ENCODE measurements at regions not wholly inside any gene's neighbourhood (a gene's known extent, or its start where the extent isn't known, plus 50 kb on each side); places are given as distances from the start of the nearest gene placed in this dataset.

DNA sequence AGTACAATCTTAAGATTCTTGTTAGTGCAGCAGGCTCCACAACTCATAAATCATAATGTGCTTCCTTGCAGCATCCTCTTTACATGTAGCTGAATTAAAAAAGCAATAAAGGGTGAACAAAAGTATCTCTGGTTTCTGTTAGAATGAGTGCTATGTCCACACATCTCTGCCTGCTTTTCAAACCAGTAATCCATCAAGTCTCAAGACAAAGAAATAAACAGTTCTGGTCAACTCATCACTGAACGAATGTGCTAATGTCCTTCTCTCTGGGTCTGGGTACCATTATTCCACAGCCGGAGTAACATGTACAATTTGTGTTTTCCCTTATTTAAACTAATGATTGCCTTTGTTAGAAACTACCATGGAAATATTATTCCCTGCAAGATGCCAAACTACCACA is 273.0 kb upstream of the USP15 start:
- TF ChIP-seq POLR2AphosphoS5 (IDR thresholded peaks at IDR 0.05), result no peak
- TF ChIP-seq, protein P1, sequence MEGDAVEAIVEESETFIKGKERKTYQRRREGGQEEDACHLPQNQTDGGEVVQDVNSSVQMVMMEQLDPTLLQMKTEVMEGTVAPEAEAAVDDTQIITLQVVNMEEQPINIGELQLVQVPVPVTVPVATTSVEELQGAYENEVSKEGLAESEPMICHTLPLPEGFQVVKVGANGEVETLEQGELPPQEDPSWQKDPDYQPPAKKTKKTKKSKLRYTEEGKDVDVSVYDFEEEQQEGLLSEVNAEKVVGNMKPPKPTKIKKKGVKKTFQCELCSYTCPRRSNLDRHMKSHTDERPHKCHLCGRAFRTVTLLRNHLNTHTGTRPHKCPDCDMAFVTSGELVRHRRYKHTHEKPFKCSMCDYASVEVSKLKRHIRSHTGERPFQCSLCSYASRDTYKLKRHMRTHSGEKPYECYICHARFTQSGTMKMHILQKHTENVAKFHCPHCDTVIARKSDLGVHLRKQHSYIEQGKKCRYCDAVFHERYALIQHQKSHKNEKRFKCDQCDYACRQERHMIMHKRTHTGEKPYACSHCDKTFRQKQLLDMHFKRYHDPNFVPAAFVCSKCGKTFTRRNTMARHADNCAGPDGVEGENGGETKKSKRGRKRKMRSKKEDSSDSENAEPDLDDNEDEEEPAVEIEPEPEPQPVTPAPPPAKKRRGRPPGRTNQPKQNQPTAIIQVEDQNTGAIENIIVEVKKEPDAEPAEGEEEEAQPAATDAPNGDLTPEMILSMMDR (IDR thresholded peaks at IDR 0.05), result no peak
- no peak for TF ChIP-seq POLR2A (IDR thresholded peaks at IDR 0.05)
- no peak for TF ChIP-seq EP300 (IDR thresholded peaks at IDR 0.05)
- 74 to 77% methylated on average over 2 of the region's 2 CpGs for WGBS, 2 donors
- no peak for ATAC-seq (ENCODE audit: low FRiP score in 2 of 2)

DNA sequence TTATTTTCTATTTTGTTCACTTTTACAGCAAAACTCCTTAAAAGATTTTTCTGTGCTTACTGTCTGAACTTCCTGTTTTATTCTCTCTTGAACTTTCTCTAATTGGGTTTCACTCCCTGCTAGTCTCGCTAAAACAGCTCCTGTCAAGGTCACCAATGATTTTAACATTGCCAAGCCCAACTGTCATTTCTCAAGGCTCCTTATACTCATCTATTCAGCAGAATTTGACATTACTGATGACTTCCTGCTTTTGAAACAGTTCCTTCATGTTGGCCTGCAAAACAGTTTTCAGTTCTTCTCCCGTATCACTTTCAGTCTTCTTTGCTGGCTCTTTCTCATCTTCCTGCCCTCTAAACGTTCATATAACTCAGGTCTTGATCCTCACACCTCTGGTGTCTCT is 268.5 kb upstream of the USP15 start:
- H3K4me1 ChIP-seq, result no peaks in the 10 kb centered on the region
- ATAC-seq (ENCODE audit: low FRiP score in 2 of 2) (peak in 1 of 2 donors; percentile 40), DNase-seq (no peak)
- no peaks in the 10 kb centered on the region for H3K36me3 ChIP-seq
- 35% methylated on average over 3 of the region's 3 CpGs for WGBS, 2 donors
- H3K27me3 ChIP-seq, result no peaks in the 10 kb centered on the region
- no peak overlapping the region for H3K27ac ChIP-seq
- no peak overlapping the region for H3K4me3 ChIP-seq
- TF ChIP-seq POLR2AphosphoS5 (IDR thresholded peaks at IDR 0.05), result no peak
- no peak for TF ChIP-seq POLR2A (IDR thresholded peaks at IDR 0.05)
- TF ChIP-seq EP300 (IDR thresholded peaks at IDR 0.05), result no peak
- TF ChIP-seq, protein P1 (IDR thresholded peaks at IDR 0.05), result no peak
- H3K9me3 ChIP-seq, result no peaks in the 10 kb centered on the region

More for the DNA sequence above, 273.0 kb upstream of the USP15 start:
- H3K4me1 ChIP-seq, result no peaks in the 10 kb centered on the region
- no peaks in the 10 kb centered on the region for H3K9me3 ChIP-seq
- H3K4me3 ChIP-seq, result no peak overlapping the region
- H3K27ac ChIP-seq, result no peak overlapping the region
- no peaks in the 10 kb centered on the region for H3K36me3 ChIP-seq
- DNase-seq, result no peak
- no peaks in the 10 kb centered on the region for H3K27me3 ChIP-seq

DNA sequence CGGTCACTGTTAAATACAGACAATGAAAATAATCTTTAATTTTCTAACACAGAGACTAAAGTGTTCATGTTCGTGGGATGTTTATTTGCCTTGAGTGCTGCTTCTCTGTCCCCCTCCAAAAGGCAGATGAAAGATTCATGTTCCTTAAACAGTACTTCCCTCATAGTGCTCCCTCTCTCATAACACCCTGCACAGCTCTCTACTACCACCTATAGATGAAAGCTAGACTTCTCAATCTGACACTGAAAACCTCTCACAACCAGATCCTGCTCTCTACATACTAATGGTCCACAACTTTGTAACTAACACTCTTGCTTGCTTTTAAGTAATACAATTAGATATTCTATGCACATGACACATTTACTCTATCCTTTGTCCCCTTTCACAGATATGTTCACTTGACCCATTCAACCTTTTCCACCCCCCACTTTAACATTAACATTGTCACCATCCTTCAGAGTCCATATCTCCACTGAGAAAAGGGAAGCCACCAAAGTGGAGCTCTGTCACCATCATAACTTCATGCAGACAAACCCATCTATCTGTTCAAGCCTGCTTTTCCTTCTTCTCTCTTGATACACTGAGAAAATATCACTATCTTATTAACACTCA is 266.4 kb upstream of the USP15 start:
- no peak for TF ChIP-seq EP300 (IDR thresholded peaks at IDR 0.05)
- no peak for TF ChIP-seq POLR2AphosphoS5 (IDR thresholded peaks at IDR 0.05)
- no peak for TF ChIP-seq POLR2A (IDR thresholded peaks at IDR 0.05)
- TF ChIP-seq, protein P1 (IDR thresholded peaks at IDR 0.05), result peak in 5 of 6 experiments; percentile 26 to 54 (median 42)
- no peak overlapping the region for H3K27ac ChIP-seq
- no peaks in the 10 kb centered on the region for H3K27me3 ChIP-seq
- DNase-seq (no peak), ATAC-seq (ENCODE audit: low FRiP score in 2 of 2) (peak; percentile 80 to 85)
- H3K36me3 ChIP-seq, result no peaks in the 10 kb centered on the region
- H3K4me1 ChIP-seq, result no peaks in the 10 kb centered on the region
- no peaks in the 10 kb centered on the region for H3K9me3 ChIP-seq
- H3K4me3 ChIP-seq, result no peak overlapping the region
- WGBS, 2 donors, result 38 to 39% methylated on average over 2 of the region's 2 CpGs

DNA sequence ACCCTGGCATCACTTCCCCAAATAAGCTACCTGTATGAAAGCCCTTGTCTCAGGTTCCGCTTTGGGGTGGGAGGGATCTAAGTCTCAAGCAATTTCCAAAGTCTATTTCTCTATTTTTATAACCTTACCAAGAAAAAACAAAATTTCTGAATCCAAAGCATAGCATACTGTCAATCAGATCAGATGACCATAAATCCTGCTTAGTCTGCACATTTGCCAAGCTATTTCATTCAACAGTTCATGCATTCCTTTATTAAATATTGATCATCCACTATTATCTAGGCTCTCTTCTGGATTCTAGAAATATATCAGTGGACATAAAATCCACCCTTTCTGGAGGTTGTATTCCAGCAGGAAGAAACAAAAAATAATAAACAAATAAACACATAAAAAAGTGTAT is 263.5 kb upstream of the USP15 start:
- no peak for TF ChIP-seq POLR2AphosphoS5 (IDR thresholded peaks at IDR 0.05)
- TF ChIP-seq, protein P1 (IDR thresholded peaks at IDR 0.05), result no peak
- no peak for TF ChIP-seq EP300 (IDR thresholded peaks at IDR 0.05)
- TF ChIP-seq POLR2A (IDR thresholded peaks at IDR 0.05), result no peak
- Histone ChIP-seq H3K4me3 (no peak overlapping the region), H3K36me3 (no peaks in the 10 kb centered on the region), H3K27ac (no peak overlapping the region), H3K9me3 (no peaks in the 10 kb centered on the region), H3K4me1 (no peaks in the 10 kb centered on the region), H3K27me3 (no peaks in the 10 kb centered on the region)
- DNase-seq (no peak), ATAC-seq (ENCODE audit: low FRiP score in 2 of 2) (no peak)
- 75 to 84% methylated on average over 1 of the region's 1 CpG for WGBS, 2 donors

DNA sequence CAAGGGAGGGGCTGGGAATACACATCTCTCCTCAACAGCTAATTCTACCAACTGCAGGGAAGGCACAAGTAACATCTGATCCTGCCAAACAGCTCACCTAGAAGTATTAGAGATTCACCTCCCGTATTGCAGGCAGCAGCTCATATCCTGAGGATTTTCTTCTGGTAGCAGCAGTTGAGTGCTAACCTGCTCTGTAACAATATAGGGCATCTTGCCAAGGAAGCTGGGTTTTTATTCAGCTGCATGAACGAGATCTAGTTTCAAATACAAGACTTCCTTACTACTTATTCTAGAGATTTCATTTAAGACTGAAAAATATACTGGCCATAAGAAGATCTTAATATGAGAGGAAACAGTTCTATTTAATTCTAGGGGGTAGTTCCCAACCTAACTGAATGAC is 261.4 kb upstream of the USP15 start:
- ATAC-seq (ENCODE audit: low FRiP score in 2 of 2) (no peak), DNase-seq (no peak)
- no peaks in the 10 kb centered on the region for H3K4me1 ChIP-seq
- H3K4me3 ChIP-seq, result no peak overlapping the region
- 23 to 24% methylated on average over 2 of the region's 2 CpGs for WGBS, 2 donors
- H3K27ac ChIP-seq, result no peak overlapping the region
- TF ChIP-seq, protein P1 (IDR thresholded peaks at IDR 0.05), result no peak
- TF ChIP-seq EP300 (IDR thresholded peaks at IDR 0.05), result no peak
- no peak for TF ChIP-seq POLR2AphosphoS5 (IDR thresholded peaks at IDR 0.05)
- no peak for TF ChIP-seq POLR2A (IDR thresholded peaks at IDR 0.05)
- H3K27me3 ChIP-seq, result no peaks in the 10 kb centered on the region
- no peaks in the 10 kb centered on the region for H3K36me3 ChIP-seq
- no peaks in the 10 kb centered on the region for H3K9me3 ChIP-seq
